ENCODE measurements at regions not wholly inside any gene's neighbourhood (a gene's known extent, or its start where the extent isn't known, plus 50 kb on each side); places are given as distances from the start of the nearest gene placed in this dataset.

- no peak overlapping the region for H3K27ac ChIP-seq (ENCODE audit: low read depth, low read length)
- intact Hi-C loops (cut with micrococcal nuclease), result no loop called here
- no peaks in the 10 kb centered on the region for H4K20me1 ChIP-seq (ENCODE audit: insufficient read depth)
- ChIA-PET RAD21 (ENCODE audit: low non-redundant PET in 1 of 2, low total read pairs in 2 of 2, uncharacterized antibody in 2 of 2, unreplicated experiment in 2 of 2) (no interaction called here), CTCF (no interaction called here), POLR2A (no interaction called here)
- no peak overlapping the region for H3K4me2 ChIP-seq (ENCODE audit: low read length)
- H2AFZ ChIP-seq (ENCODE audit: low read depth, low read length, poor library complexity, severe bottlenecking), result no peak overlapping the region
- no peaks in the 10 kb centered on the region for H3K36me3 ChIP-seq (ENCODE audit: control insufficient read depth in 1 of 2, insufficient read depth in 2 of 2, low read length in 2 of 2)
- no peak overlapping the region for H3K9ac ChIP-seq (ENCODE audit: low read length)
- ATAC-seq (no peak), DNase-seq (ENCODE audit: low read depth, low spot score) (no peak)
- H3K4me1 ChIP-seq (ENCODE audit: control insufficient read depth in 1 of 2, insufficient read depth in 2 of 2, low read length in 2 of 2), result no peaks in the 10 kb centered on the region
- H3K9me2 ChIP-seq (ENCODE audit: insufficient read depth), result no peaks in the 10 kb centered on the region
- H3K9me3 ChIP-seq (ENCODE audit: control insufficient read depth in 1 of 2, insufficient read depth in 1 of 2, low read depth in 1 of 2, low read length in 2 of 2), result peaks cover 0 to 16% of the 10 kb centered on the region in 2 experiments; a peak in 1 of 4 replicates
- no peak for TF ChIP-seq POLR2AphosphoS5 (IDR thresholded peaks at IDR 0.05; ENCODE audit: low read depth, low read length)
- TF ChIP-seq ELF1 (IDR thresholded peaks at IDR 0.05; ENCODE audit: borderline replicate concordance, low read depth), result no peak
- no peak for TF ChIP-seq ZFX (IDR thresholded peaks at IDR 0.05)
- no peak for TF ChIP-seq FOSL1 (IDR thresholded peaks at IDR 0.05; ENCODE audit: low read depth)
- TF ChIP-seq EZH2phosphoT487 (IDR thresholded peaks at IDR 0.05; ENCODE audit: borderline replicate concordance), result no peak
- no peaks in the 10 kb centered on the region for H3K27me3 ChIP-seq (ENCODE audit: insufficient read depth, low read length)
- no TSS peak for BruUV-seq (replicated peaks)
- no peaks in the 10 kb centered on the region for H3K79me2 ChIP-seq (ENCODE audit: insufficient read depth, low read length)
- H3K4me3 ChIP-seq (replicated peaks in 1 of 2; ENCODE audit: low read depth in 1 of 2, low read length in 2 of 2), result no peak overlapping the region
These were observed 832.5 kb upstream of the EPHA7 start for GRCh38 chr6:94251878-94252277.

- Histone ChIP-seq H4K20me1 (ENCODE audit: insufficient read depth) (no peaks in the 10 kb centered on the region), H3K9me3 (ENCODE audit: control insufficient read depth in 1 of 2, insufficient read depth in 1 of 2, low read depth in 1 of 2, low read length in 2 of 2) (peaks cover 0 to 9% of the 10 kb centered on the region in 2 experiments; a peak in 1 of 4 replicates), H3K79me2 (ENCODE audit: insufficient read depth, low read length) (no peaks in the 10 kb centered on the region), H2AFZ (ENCODE audit: low read depth, low read length, poor library complexity, severe bottlenecking) (no peak overlapping the region), H3K4me1 (ENCODE audit: control insufficient read depth in 1 of 2, insufficient read depth in 2 of 2, low read length in 2 of 2) (no peaks in the 10 kb centered on the region), H3K4me3 (replicated peaks in 1 of 2; ENCODE audit: low read depth in 1 of 2, low read length in 2 of 2) (no peak overlapping the region), H3K9ac (ENCODE audit: low read length) (no peak overlapping the region), H3K27me3 (ENCODE audit: insufficient read depth, low read length) (no peaks in the 10 kb centered on the region), H3K9me2 (ENCODE audit: insufficient read depth) (no peaks in the 10 kb centered on the region), H3K4me2 (ENCODE audit: low read length) (no peak overlapping the region), H3K27ac (ENCODE audit: low read depth, low read length) (no peak overlapping the region), H3K36me3 (ENCODE audit: control insufficient read depth in 1 of 2, insufficient read depth in 2 of 2, low read length in 2 of 2) (no peaks in the 10 kb centered on the region)
- no peak for DNase-seq (ENCODE audit: low read depth, low spot score)
- ChIA-PET POLR2A (no interaction called here), RAD21 (ENCODE audit: low non-redundant PET in 1 of 2, low total read pairs in 2 of 2, uncharacterized antibody in 2 of 2, unreplicated experiment in 2 of 2) (no interaction called here), CTCF (no interaction called here)
- intact Hi-C loops (cut with micrococcal nuclease), result no loop called here
- no peak for TF ChIP-seq TCF7L2 (IDR thresholded peaks at IDR 0.05; ENCODE audit: borderline replicate concordance, extremely low read depth, insufficient read depth, insufficient read length)
- no peak for TF ChIP-seq REST (IDR thresholded peaks at IDR 0.05; ENCODE audit: low read depth)
- no peak for ATAC-seq
- BruUV-seq (replicated peaks), result no TSS peak
These were observed 826.0 kb upstream of the EPHA7 start for GRCh38 chr6:94245395-94245794.

All from HCT116 (cell line).